ENCODE measurements at regions not wholly inside any gene's neighbourhood (a gene's known extent, or its start where the extent isn't known, plus 50 kb on each side); places are given as distances from the start of the nearest gene placed in this dataset.

GRCh38 chr2:180368881-180369280 lies 361.8 kb upstream of the CWC22 start:
- DNase-seq (ENCODE audit: low read depth in 2 of 2) = no peak

GRCh38 chr2:180367815-180368214 lies 360.7 kb upstream of the CWC22 start:
- DNase-seq (ENCODE audit: low read depth in 2 of 2) = no peak

- no peak for DNase-seq (ENCODE audit: low read depth in 2 of 2)
Observed at GRCh38 chr2:180366481-180366880, 359.4 kb upstream of the CWC22 start.

- DNase-seq (ENCODE audit: low read depth in 2 of 2) = no peak
Observed at GRCh38 chr2:180364719-180365118, 357.6 kb upstream of the CWC22 start.

GRCh38 chr2:180360283-180360618 lies 353.2 kb upstream of the CWC22 start:
- DNase-seq (ENCODE audit: low read depth in 2 of 2) = no peak

GRCh38 chr2:180359522-180360282 lies 352.6 kb upstream of the CWC22 start:
- DNase-seq (ENCODE audit: low read depth in 2 of 2) = no peak

GRCh38 chr2:180358458-180358857 lies 351.4 kb upstream of the CWC22 start:
- DNase-seq (ENCODE audit: low read depth in 2 of 2) = no peak

GRCh38 chr2:180356676-180357075 lies 349.6 kb upstream of the CWC22 start:
- no peak for DNase-seq (ENCODE audit: low read depth in 2 of 2)

GRCh38 chr2:180352620-180353019 lies 345.5 kb upstream of the CWC22 start:
- DNase-seq (ENCODE audit: low read depth in 2 of 2) = no peak

GRCh38 chr2:180349809-180350208 lies 342.7 kb upstream of the CWC22 start:
- DNase-seq (ENCODE audit: low read depth in 2 of 2) = no peak

- DNase-seq (ENCODE audit: low read depth in 2 of 2) = no peak
Observed at GRCh38 chr2:180343528-180344345, 336.6 kb upstream of the CWC22 start.

- DNase-seq (ENCODE audit: low read depth in 2 of 2) = no peak
Observed at GRCh38 chr2:180337136-180337535, 330.0 kb upstream of the CWC22 start.

- no peak for DNase-seq (ENCODE audit: low read depth in 2 of 2)
Observed at GRCh38 chr2:180336550-180336949, 329.5 kb upstream of the CWC22 start.

- DNase-seq (ENCODE audit: low read depth in 2 of 2) = no peak
Observed at GRCh38 chr2:180334514-180334913, 327.4 kb upstream of the CWC22 start.

- DNase-seq (ENCODE audit: low read depth in 2 of 2) = no peak
Observed at GRCh38 chr2:180328795-180329422, 321.8 kb upstream of the CWC22 start.

- DNase-seq (ENCODE audit: low read depth in 2 of 2) = no peak
Observed at GRCh38 chr2:180327185-180327584, 320.1 kb upstream of the CWC22 start.

- no peak for DNase-seq (ENCODE audit: low read depth in 2 of 2)
Observed at GRCh38 chr2:180325416-180326120, 318.5 kb upstream of the CWC22 start.

GRCh38 chr2:180324182-180324581 lies 317.1 kb upstream of the CWC22 start:
- DNase-seq (ENCODE audit: low read depth in 2 of 2) = no peak

GRCh38 chr2:180322781-180323180 lies 315.7 kb upstream of the CWC22 start:
- DNase-seq (ENCODE audit: low read depth in 2 of 2) = no peak

GRCh38 chr2:180319586-180320405 lies 312.7 kb upstream of the CWC22 start:
- no peak for DNase-seq (ENCODE audit: low read depth in 2 of 2)

- no peak for DNase-seq (ENCODE audit: low read depth in 2 of 2)
Observed at GRCh38 chr2:180314086-180314485, 307.0 kb upstream of the CWC22 start.
